Transverse colon (tissue), 3 donors: ENCODE measurements at regions not wholly inside any gene's neighbourhood (a gene's known extent, or its start where the extent isn't known, plus 50 kb on each side); places are given as distances from the start of the nearest gene placed in this dataset.

ENCODE experiments used
- CTCF ChIP-seq, 5 experiments: fragments of 200-600 bp in 3 of 5; fragments of 450-650 bp in 2 of 5; sonication (generic) in 3 of 5; IDR thresholded peaks; 1 replicate in 2 of 5; 2 replicates in 3 of 5; pipeline ENCODE4 v1.5.1; 2016 to 2017; ENCODE audit warnings: antibody characterized with exemption in 5 of 5, inconsistent platforms in 3 of 5, mild to moderate bottlenecking in 2 of 5, moderate library complexity in 1 of 5
- POLR2A ChIP-seq: fragments of 450-650 bp; IDR thresholded peaks from one replicate; pipeline ENCODE4 v1.6.1; 2016; ENCODE audit warnings: antibody characterized with exemption, mild to moderate bottlenecking, moderate library complexity

DNA sequence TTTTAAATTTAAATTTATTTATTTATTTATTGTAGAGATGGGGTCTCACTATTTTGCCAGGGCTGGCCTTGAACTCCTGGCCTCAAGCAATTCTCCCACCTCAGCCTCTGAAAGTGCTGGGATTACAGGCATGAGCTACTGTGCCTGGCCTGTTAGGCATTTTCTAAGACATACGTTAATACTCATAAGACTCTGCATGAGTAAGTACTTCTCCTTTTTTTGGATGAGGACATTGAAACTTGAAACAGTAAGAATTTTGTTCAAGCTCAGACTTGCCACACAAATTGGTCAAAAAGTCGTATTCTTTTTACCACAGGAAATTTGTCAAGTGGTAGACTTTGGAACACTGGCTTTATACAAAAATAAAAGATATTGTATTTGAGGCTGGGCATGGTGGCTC is 187.4 kb upstream of the RASSF8 start:
- TF ChIP-seq CTCF (IDR thresholded peaks at IDR 0.05), result no peak
- no peak for TF ChIP-seq POLR2A
